Hepatocyte (in vitro differentiated cells): ENCODE measurements at regions not wholly inside any gene's neighbourhood (a gene's known extent, or its start where the extent isn't known, plus 50 kb on each side); places are given as distances from the start of the nearest gene placed in this dataset.

Experiments
- DNase-seq: peaks from one replicate; pipeline ENCODE4 v3.0.0-alpha.2; 2016; ENCODE audit warnings: low spot score
- H2AFZ ChIP-seq: fragments of 200-600 bp; sonication (generic); 2 replicates; pipeline ENCODE4 v1.6.0; 2016; ENCODE audit warnings: antibody characterized with exemption, mild to moderate bottlenecking
- H3K27ac ChIP-seq: fragments of 200-600 bp; sonication (generic); 2 replicates; pipeline ENCODE4 v1.5.1; 2016; ENCODE audit warnings: mild to moderate bottlenecking
- H3K27me3 ChIP-seq: fragments of 200-600 bp; sonication (generic); 2 replicates; pipeline ENCODE4 v1.6.1; 2016
- H3K36me3 ChIP-seq: fragments of 200-600 bp; sonication (generic); replicated peaks from 2 replicates; pipeline ENCODE4 v1.5.1; 2016; ENCODE audit warnings: low read depth; ENCODE audit not compliant: insufficient read depth
- H3K4me1 ChIP-seq: fragments of 200-600 bp; sonication (generic); 2 replicates; pipeline ENCODE4 v1.5.1; 2016; ENCODE audit warnings: mild to moderate bottlenecking, moderate library complexity; ENCODE audit not compliant: insufficient read depth
- H3K4me2 ChIP-seq: fragments of 200-600 bp; sonication (generic); 2 replicates; pipeline ENCODE4 v1.6.0; 2016
- H3K4me3 ChIP-seq: fragments of 200-600 bp; sonication (generic); 2 replicates; pipeline ENCODE4 v1.5.1; 2016; ENCODE audit warnings: mild to moderate bottlenecking
- H3K79me2 ChIP-seq: fragments of 200-600 bp; sonication (generic); 2 replicates; pipeline ENCODE4 v1.6.0; 2017; ENCODE audit warnings: mild to moderate bottlenecking
- H3K9me2 ChIP-seq: fragments of 200-600 bp; sonication (generic); replicated peaks from 2 replicates; pipeline ENCODE4 v1.6.0; 2017; ENCODE audit warnings: mild to moderate bottlenecking; ENCODE audit not compliant: insufficient read depth
- H3K9me3 ChIP-seq: fragments of 200-600 bp; sonication (generic); 2 replicates; pipeline ENCODE4 v1.5.1; 2016; ENCODE audit warnings: low read depth, mild to moderate bottlenecking
- H4K20me1 ChIP-seq: fragments of 200-600 bp; sonication (generic); 2 replicates; pipeline ENCODE4 v1.6.0; 2016; ENCODE audit warnings: mild to moderate bottlenecking; ENCODE audit not compliant: insufficient read depth, poor library complexity, severe bottlenecking
- CTCF ChIP-seq: fragments of 200-600 bp; sonication (generic); IDR thresholded peaks from 2 replicates; pipeline ENCODE4 v1.5.1; 2016; ENCODE audit warnings: antibody characterized with exemption, mild to moderate bottlenecking; ENCODE audit not compliant: poor library complexity
- EZH2 ChIP-seq: fragments of 200-600 bp; sonication (generic); IDR thresholded peaks from 2 replicates; pipeline ENCODE4 v1.6.1; 2016; ENCODE audit warnings: antibody characterized with exemption, mild to moderate bottlenecking, borderline replicate concordance
- EZH2phosphoT487 ChIP-seq: fragments of 200-600 bp; sonication (generic); IDR thresholded peaks from one replicate; pipeline ENCODE4 v1.6.1; 2018; ENCODE audit warnings: antibody characterized with exemption, mild to moderate bottlenecking, low read depth, moderate library complexity; ENCODE audit not compliant: unreplicated experiment, severe bottlenecking
- whole genome bisulfite sequencing: methylation state at CpG from one replicate; pipeline ENCODE4 v1.1.6; 2016; ENCODE audit warnings: low lambda C conversion rate; ENCODE audit errors: missing lambda C conversion rate; 5-methylcytosine and 5-hydroxymethylcytosine counted together

- Histone ChIP-seq H3K79me2 (no peaks in the 10 kb centered on the region), H3K27ac (no peak overlapping the region), H3K36me3 (no peaks in the 10 kb centered on the region), H2AFZ (no peak overlapping the region), H3K27me3 (no peaks in the 10 kb centered on the region), H3K9me2 (no peaks in the 10 kb centered on the region), H4K20me1 (no peaks in the 10 kb centered on the region), H3K9me3 (no peaks in the 10 kb centered on the region), H3K4me2 (no peak overlapping the region), H3K4me1 (no peaks in the 10 kb centered on the region), H3K4me3 (no peak overlapping the region)
- DNase-seq: no peak
- TF ChIP-seq EZH2 (no peak), CTCF (no peak), EZH2phosphoT487 (no peak)
- 83% methylated on average over 3 of the region's 3 CpGs for WGBS
These were observed 279.8 kb upstream of the FANCL start for GRCh38 chr2:58520903-58521302.

- H3K4me3 ChIP-seq: no peak overlapping the region
- no peaks in the 10 kb centered on the region for H3K4me1 ChIP-seq
- H3K9me3 ChIP-seq: no peaks in the 10 kb centered on the region
- no peaks in the 10 kb centered on the region for H3K36me3 ChIP-seq
- no peaks in the 10 kb centered on the region for H4K20me1 ChIP-seq
- no peaks in the 10 kb centered on the region for H3K79me2 ChIP-seq
- no peak for DNase-seq
- 98% methylated on average over 2 of the region's 2 CpGs for WGBS
- no peak overlapping the region for H3K4me2 ChIP-seq
- H2AFZ ChIP-seq: no peak overlapping the region
- H3K9me2 ChIP-seq: no peaks in the 10 kb centered on the region
- no peak for TF ChIP-seq EZH2phosphoT487
- TF ChIP-seq EZH2: no peak
- no peak for TF ChIP-seq CTCF
- no peaks in the 10 kb centered on the region for H3K27me3 ChIP-seq
- no peak overlapping the region for H3K27ac ChIP-seq
These were observed 276.8 kb upstream of the FANCL start for GRCh38 chr2:58517881-58518280.

GRCh38 chr2:58516695-58517094 lies 275.6 kb upstream of the FANCL start:
- Histone ChIP-seq H3K36me3 (no peaks in the 10 kb centered on the region), H3K9me3 (no peaks in the 10 kb centered on the region), H4K20me1 (no peaks in the 10 kb centered on the region), H3K4me2 (no peak overlapping the region), H3K27ac (no peak overlapping the region), H3K27me3 (no peaks in the 10 kb centered on the region), H3K9me2 (no peaks in the 10 kb centered on the region), H3K4me1 (no peaks in the 10 kb centered on the region), H3K79me2 (no peaks in the 10 kb centered on the region), H2AFZ (no peak overlapping the region), H3K4me3 (no peak overlapping the region)
- DNase-seq: no peak
- WGBS: 89% methylated on average over 3 of the region's 3 CpGs
- no peak for TF ChIP-seq EZH2
- TF ChIP-seq EZH2phosphoT487: no peak
- TF ChIP-seq CTCF: no peak
